ENCODE measurements at regions not wholly inside any gene's neighbourhood (a gene's known extent, or its start where the extent isn't known, plus 50 kb on each side); places are given as distances from the start of the nearest gene placed in this dataset.

- DNase-seq (ENCODE audit: low spot score in 2 of 2) (no peak), FAIRE-seq (no peak)
Measured at GRCh38 chr6:48474830-48475229, 363.8 kb upstream of the PTCHD4 start.

GRCh38 chr6:48474136-48474535 lies 363.1 kb upstream of the PTCHD4 start:
- no peak for FAIRE-seq
- no peak for DNase-seq (ENCODE audit: low spot score in 2 of 2)

GRCh38 chr6:48472535-48472934 lies 361.5 kb upstream of the PTCHD4 start:
- FAIRE-seq = no peak

GRCh38 chr6:48472091-48472490 lies 361.1 kb upstream of the PTCHD4 start:
- no peak for FAIRE-seq
- no peak for DNase-seq (ENCODE audit: low spot score in 2 of 2)

More at GRCh38 chr6:48472535-48472934, 361.5 kb upstream of the PTCHD4 start:
- no peak for DNase-seq (ENCODE audit: low spot score in 2 of 2)

- DNase-seq (ENCODE audit: low spot score in 2 of 2) (no peak), FAIRE-seq (no peak)
Measured at GRCh38 chr6:48471326-48471725, 360.3 kb upstream of the PTCHD4 start.

- DNase-seq (ENCODE audit: low spot score in 2 of 2) = no peak
- no peak for FAIRE-seq
Measured at GRCh38 chr6:48449002-48449401, 338.0 kb upstream of the PTCHD4 start.

- no peak for FAIRE-seq
- no peak for DNase-seq (ENCODE audit: low spot score in 2 of 2)
Measured at GRCh38 chr6:48447251-48447650, 336.3 kb upstream of the PTCHD4 start.

GRCh38 chr6:48429610-48430009 lies 318.6 kb upstream of the PTCHD4 start:
- DNase-seq (ENCODE audit: low spot score in 2 of 2) (no peak), FAIRE-seq (no peak)

- DNase-seq (ENCODE audit: low spot score in 2 of 2) (no peak), FAIRE-seq (no peak)
Measured at GRCh38 chr6:48429021-48429420, 318.0 kb upstream of the PTCHD4 start.

GRCh38 chr6:48426636-48427035 lies 315.6 kb upstream of the PTCHD4 start:
- no peak for FAIRE-seq
- no peak for DNase-seq (ENCODE audit: low spot score in 2 of 2)

GRCh38 chr6:48423640-48424365 lies 312.8 kb upstream of the PTCHD4 start:
- no peak for DNase-seq (ENCODE audit: low spot score in 2 of 2)
- FAIRE-seq = no peak

GRCh38 chr6:48419992-48420391 lies 309.0 kb upstream of the PTCHD4 start:
- FAIRE-seq (no peak), DNase-seq (ENCODE audit: low spot score in 2 of 2) (no peak)

- FAIRE-seq (no peak), DNase-seq (ENCODE audit: low spot score in 2 of 2) (no peak)
Measured at GRCh38 chr6:48417927-48418326, 306.9 kb upstream of the PTCHD4 start.

GRCh38 chr6:48412656-48413055 lies 301.7 kb upstream of the PTCHD4 start:
- no peak for DNase-seq (ENCODE audit: low spot score in 2 of 2)
- FAIRE-seq = no peak

- FAIRE-seq = peak; percentile 47
- DNase-seq (ENCODE audit: low spot score in 2 of 2) = no peak
Measured at GRCh38 chr6:48404927-48405326, 293.9 kb upstream of the PTCHD4 start.

- no peak for DNase-seq (ENCODE audit: low spot score in 2 of 2)
- no peak for FAIRE-seq
Measured at GRCh38 chr6:48403587-48403986, 292.6 kb upstream of the PTCHD4 start.

- FAIRE-seq (no peak), DNase-seq (ENCODE audit: low spot score in 2 of 2) (no peak)
Measured at GRCh38 chr6:48401016-48401415, 290.0 kb upstream of the PTCHD4 start.

- no peak for DNase-seq (ENCODE audit: low spot score in 2 of 2)
- no peak for FAIRE-seq
Measured at GRCh38 chr6:48397887-48398286, 286.9 kb upstream of the PTCHD4 start.

- DNase-seq (ENCODE audit: low spot score in 2 of 2) (no peak), FAIRE-seq (no peak)
Measured at GRCh38 chr6:48389146-48390043, 278.4 kb upstream of the PTCHD4 start.

- FAIRE-seq = no peak
- no peak for DNase-seq (ENCODE audit: low spot score in 2 of 2)
Measured at GRCh38 chr6:48388044-48388443, 277.0 kb upstream of the PTCHD4 start.

GRCh38 chr6:48378884-48379407 lies 267.9 kb upstream of the PTCHD4 start:
- DNase-seq (ENCODE audit: low spot score in 2 of 2) = no peak
- FAIRE-seq = no peak

GRCh38 chr6:48377115-48377514 lies 266.1 kb upstream of the PTCHD4 start:
- no peak for DNase-seq (ENCODE audit: low spot score in 2 of 2)
- FAIRE-seq = no peak

Measured in frontal cortex (tissue), 3 donors.